Erythroblast (primary cell): ENCODE measurements at regions not wholly inside any gene's neighbourhood (a gene's known extent, or its start where the extent isn't known, plus 50 kb on each side); places are given as distances from the start of the nearest gene placed in this dataset.
"Not testable (repeated sequence)": the region's sequence is repeated elsewhere in the genome, so short reads cannot be mapped to it uniquely, and the experiment has no call there.

ENCODE experiments used
- DNase-seq, 2 experiments: peaks; one replicate each; lab custom pipeline; 2025; lab: John Stamatoyannopoulos, UW
- GATA1 ChIP-seq: IDR thresholded peaks from 2 replicates; pipeline ENCODE4 v1.6.1; 2011; ENCODE audit warnings: low read depth, mild to moderate bottlenecking, control low read depth, low read length, moderate library complexity
- POLR2A ChIP-seq: IDR thresholded peaks from 2 replicates; pipeline ENCODE4 v1.6.1; 2011; ENCODE audit warnings: mild to moderate bottlenecking, low read length

- no peak for DNase-seq
- TF ChIP-seq POLR2A (no peak), GATA1 (no peak)
These were observed 1468.2 kb upstream of the ACVR2A start for GRCh38 chr2:146376511-146377064.

DNA sequence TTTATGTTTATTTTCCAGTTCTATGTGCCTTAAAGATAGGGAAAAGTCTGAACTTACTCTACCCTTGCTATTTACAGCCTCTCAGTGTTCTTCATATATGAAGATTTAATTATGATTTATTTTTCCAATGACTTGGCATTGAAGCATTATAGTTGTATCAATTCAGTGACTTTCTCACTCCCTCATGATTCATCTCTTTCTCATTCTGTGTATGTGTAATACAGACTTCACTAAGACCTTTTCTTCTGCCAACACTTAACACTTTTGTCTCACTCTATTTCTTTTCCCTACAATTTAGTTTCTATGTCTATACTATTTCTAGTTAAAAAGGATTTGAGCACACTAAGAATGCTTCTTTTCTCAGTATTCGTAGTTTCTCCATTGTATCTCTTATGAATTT, 1470.3 kb upstream of the ACVR2A start:
- no peak for DNase-seq
- no peak for TF ChIP-seq GATA1
- TF ChIP-seq POLR2A: no peak

GRCh38 chr2:146371364-146371763, 1473.5 kb upstream of the ACVR2A start:
- DNase-seq: not testable (repeated sequence)

DNA sequence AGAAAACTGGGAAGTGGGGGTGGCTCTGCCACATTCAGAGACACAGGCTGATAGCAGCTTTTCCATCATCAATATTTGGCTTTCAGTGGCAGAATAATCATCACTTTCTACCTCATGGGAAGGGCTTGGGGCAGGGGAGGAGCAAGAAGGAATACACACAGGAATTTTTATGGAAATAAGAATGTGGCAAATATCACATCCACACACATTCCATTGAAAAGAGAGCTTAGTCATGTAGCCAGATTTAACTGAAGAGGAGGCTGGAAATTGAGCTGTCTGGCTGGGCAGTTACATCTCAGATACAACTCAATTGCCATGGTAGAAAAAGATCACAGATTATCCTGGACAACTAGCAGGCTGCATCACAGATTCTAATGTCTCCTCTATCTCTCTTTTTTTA, 1474.0 kb upstream of the ACVR2A start:
- TF ChIP-seq POLR2A: no peak
- no peak for TF ChIP-seq GATA1
- DNase-seq: no peak

- no peak for DNase-seq
- TF ChIP-seq GATA1 (no peak), POLR2A (no peak)
These were observed 1478.6 kb upstream of the ACVR2A start for GRCh38 chr2:146366276-146366675.

- TF ChIP-seq GATA1 (no peak), POLR2A (no peak)
- DNase-seq: no peak
These were observed 1479.8 kb upstream of the ACVR2A start for GRCh38 chr2:146365041-146365440.

- TF ChIP-seq POLR2A (no peak), GATA1 (no peak)
- no peak for DNase-seq
These were observed 1481.1 kb upstream of the ACVR2A start for GRCh38 chr2:146363731-146364130.

- TF ChIP-seq GATA1: no peak
- TF ChIP-seq POLR2A: no peak
- DNase-seq: no peak
These were observed 1493.1 kb upstream of the ACVR2A start for GRCh38 chr2:146351689-146352088.

DNA sequence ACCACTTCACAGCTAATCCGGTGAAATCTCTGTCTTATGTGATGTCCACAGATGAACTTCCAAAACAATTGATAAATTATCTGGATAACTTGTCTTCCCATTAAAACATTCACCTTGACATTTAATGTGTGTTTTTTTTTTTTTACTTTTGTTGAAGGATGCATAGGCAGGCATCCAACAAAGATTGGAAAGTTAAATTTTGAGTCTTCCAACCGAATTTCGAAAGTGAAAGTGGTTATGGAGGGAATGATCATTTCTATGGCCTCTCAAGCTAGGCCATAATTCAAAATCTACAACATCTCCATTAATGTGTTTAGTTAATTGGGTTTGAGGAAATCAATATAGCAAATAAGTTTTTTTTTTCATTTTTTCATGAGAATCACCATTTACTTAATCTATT, 1495.5 kb upstream of the ACVR2A start:
- DNase-seq: no peak
- no peak for TF ChIP-seq GATA1
- TF ChIP-seq POLR2A: no peak

GRCh38 chr2:146324951-146325350, 1519.9 kb upstream of the ACVR2A start:
- TF ChIP-seq GATA1 (no peak), POLR2A (no peak)
- DNase-seq: no peak

DNA sequence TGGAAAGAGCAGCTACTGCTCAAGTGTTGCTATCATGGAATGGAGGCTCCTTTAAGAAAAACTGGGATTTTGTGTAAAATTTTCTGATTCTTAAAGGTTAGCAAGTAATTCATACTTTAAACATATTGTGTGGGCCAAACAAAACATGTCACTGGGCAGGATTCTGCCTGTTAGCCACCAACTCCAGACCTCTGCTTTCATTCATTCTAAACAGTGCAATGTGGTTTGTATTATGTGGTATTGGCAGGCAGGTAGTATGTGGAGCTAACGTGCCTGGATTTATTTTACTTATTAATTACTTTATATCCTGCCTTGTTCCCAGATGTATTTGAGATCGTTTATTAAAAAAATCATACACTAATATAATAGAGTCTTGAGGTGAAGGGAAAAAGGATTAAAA, 1521.3 kb upstream of the ACVR2A start:
- no peak for DNase-seq
- no peak for TF ChIP-seq POLR2A
- TF ChIP-seq GATA1: no peak

GRCh38 chr2:146321175-146321574, 1523.7 kb upstream of the ACVR2A start:
- no peak for DNase-seq
- TF ChIP-seq POLR2A (no peak), GATA1 (no peak)

DNA sequence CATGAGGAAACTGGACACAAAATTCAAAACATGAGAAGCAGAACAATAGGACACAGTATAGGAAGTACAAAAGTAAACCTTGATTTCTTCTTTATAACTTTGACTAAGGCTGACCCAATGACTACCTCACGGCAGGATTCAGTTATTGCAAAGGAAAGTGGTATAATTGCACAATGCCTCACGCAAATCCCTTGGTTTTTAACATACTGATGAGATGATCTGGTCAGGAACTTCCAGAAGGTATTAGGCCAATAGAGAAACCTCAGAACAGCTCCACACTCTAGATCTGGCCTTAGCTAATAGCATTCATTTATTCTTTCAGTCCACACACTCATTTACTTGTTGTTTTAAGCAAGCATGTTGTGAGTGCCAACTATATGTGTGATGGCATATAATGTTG, 1526.9 kb upstream of the ACVR2A start:
- TF ChIP-seq POLR2A: no peak
- TF ChIP-seq GATA1: no peak
- no peak for DNase-seq

- no peak for DNase-seq
- TF ChIP-seq GATA1 (no peak), POLR2A (no peak)
These were observed 1531.9 kb upstream of the ACVR2A start for GRCh38 chr2:146312899-146313298.

GRCh38 chr2:146305164-146305563, 1539.7 kb upstream of the ACVR2A start:
- no peak for DNase-seq
- TF ChIP-seq POLR2A: no peak
